DND-41 (cell line): ENCODE measurements at regions not wholly inside any gene's neighbourhood (a gene's known extent, or its start where the extent isn't known, plus 50 kb on each side); places are given as distances from the start of the nearest gene placed in this dataset.

Source experiments
- CTCF ChIP-seq: IDR thresholded peaks from 2 replicates; pipeline ENCODE4 v1.5.1; 2012; ENCODE audit warnings: borderline replicate concordance, low read length, moderate library complexity, mild to moderate bottlenecking; ENCODE audit not compliant: poor library complexity, severe bottlenecking; ENCODE audit errors: extremely low read depth
- EZH2 ChIP-seq: IDR thresholded peaks from 3 replicates; pipeline ENCODE4 v1.6.1; 2012; ENCODE audit warnings: borderline replicate concordance, low read depth, mild to moderate bottlenecking, moderate library complexity, low read length, inconsistent platforms; ENCODE audit not compliant: severe bottlenecking

GRCh38 chr9:26412446-26412845, 480.2 kb downstream of the CAAP1 start:
- no peak for TF ChIP-seq CTCF
- no peak for TF ChIP-seq EZH2
